H9 (cell line): ENCODE measurements at regions not wholly inside any gene's neighbourhood (a gene's known extent, or its start where the extent isn't known, plus 50 kb on each side); places are given as distances from the start of the nearest gene placed in this dataset.

ENCODE experiments used
- DNase-seq: peaks from one replicate; pipeline ENCODE4 v3.0.0-alpha.2; 2017
- H2AFZ ChIP-seq: one replicate; pipeline ENCODE4 v1.6.1; 2013; ENCODE audit warnings: mild to moderate bottlenecking, low read length, control low read depth, moderate library complexity
- H2AK5ac ChIP-seq: 2 replicates; pipeline ENCODE4 v1.6.1; 2013; ENCODE audit warnings: low read length, control low read depth, mixed read lengths; ENCODE audit not compliant: insufficient read length
- H2BK120ac ChIP-seq: one replicate; pipeline ENCODE4 v1.6.1; 2013; ENCODE audit warnings: low read depth, mild to moderate bottlenecking, low read length, control low read depth, inconsistent platforms; ENCODE audit not compliant: poor library complexity, severe bottlenecking
- H2BK12ac ChIP-seq: 2 replicates; pipeline ENCODE4 v1.6.1; 2013; ENCODE audit warnings: low read length, control low read depth, mixed read lengths, low read depth; ENCODE audit not compliant: insufficient read length
- H2BK15ac ChIP-seq: 2 replicates; pipeline ENCODE4 v1.6.1; 2013; ENCODE audit warnings: low read depth, low read length, control low read depth
- H2BK20ac ChIP-seq: one replicate; pipeline ENCODE4 v1.6.1; 2013; ENCODE audit warnings: low read depth, mild to moderate bottlenecking, low read length, control low read depth, inconsistent platforms; ENCODE audit not compliant: poor library complexity, severe bottlenecking
- H2BK5ac ChIP-seq: 2 replicates; pipeline ENCODE4 v1.6.1; 2013; ENCODE audit warnings: low read length, control low read depth, mixed read lengths; ENCODE audit not compliant: insufficient read length
- H3K14ac ChIP-seq: 2 replicates; pipeline ENCODE4 v1.6.1; 2013; ENCODE audit warnings: low read length, control low read depth; ENCODE audit not compliant: insufficient read depth
- H3K18ac ChIP-seq: 2 replicates; pipeline ENCODE4 v1.6.1; 2013; ENCODE audit warnings: low read depth, mild to moderate bottlenecking, mixed read lengths, low read length, control low read depth; ENCODE audit not compliant: insufficient read length
- H3K23ac ChIP-seq: 2 replicates; pipeline ENCODE4 v1.6.1; 2013; ENCODE audit warnings: low read length, control low read depth, mixed read lengths, low read depth; ENCODE audit not compliant: insufficient read length
- H3K23me2 ChIP-seq: 2 replicates; pipeline ENCODE4 v1.6.1; 2013; ENCODE audit warnings: low read depth, mild to moderate bottlenecking, mixed read lengths, low read length, control low read depth; ENCODE audit not compliant: insufficient read length, poor library complexity, severe bottlenecking
- H3K27ac ChIP-seq: 2 replicates; pipeline ENCODE4 v1.5.1; 2013; ENCODE audit warnings: low read length, control low read depth, mixed read lengths, low read depth; ENCODE audit not compliant: insufficient read length
- H3K27me3 ChIP-seq: 2 replicates; pipeline ENCODE4 v1.6.1; 2013; ENCODE audit warnings: low read length, control low read depth, inconsistent platforms; ENCODE audit not compliant: insufficient read depth
- H3K4ac ChIP-seq: 2 replicates; pipeline ENCODE4 v1.6.1; 2013; ENCODE audit warnings: low read depth, mild to moderate bottlenecking, control low read depth, inconsistent platforms, low read length, moderate library complexity
- H3K4me1 ChIP-seq: 2 replicates; pipeline ENCODE4 v1.6.1; 2013; ENCODE audit warnings: low read length, control low read depth, inconsistent platforms; ENCODE audit not compliant: insufficient read depth
- H3K4me2 ChIP-seq: 2 replicates; pipeline ENCODE4 v1.6.1; 2013; ENCODE audit warnings: low read length, control low read depth, mixed read lengths; ENCODE audit not compliant: insufficient read length, insufficient read depth
- H3K56ac ChIP-seq: 2 replicates; pipeline ENCODE4 v1.6.1; 2013; ENCODE audit warnings: low read depth, mild to moderate bottlenecking, mixed read lengths, low read length, control low read depth; ENCODE audit not compliant: insufficient read length
- H3K79me1 ChIP-seq: 2 replicates; pipeline ENCODE4 v1.6.1; 2013; ENCODE audit warnings: low read depth, mild to moderate bottlenecking, moderate library complexity, low read length, control low read depth, inconsistent platforms; ENCODE audit not compliant: insufficient read depth, poor library complexity, severe bottlenecking
- H3K79me2 ChIP-seq: 2 replicates; pipeline ENCODE4 v1.6.1; 2013; ENCODE audit warnings: low read length, control low read depth, inconsistent platforms; ENCODE audit not compliant: insufficient read depth
- H3K9ac ChIP-seq: 2 replicates; pipeline ENCODE4 v1.6.1; 2013; ENCODE audit warnings: low read length, control low read depth, mixed read lengths; ENCODE audit not compliant: insufficient read length; ENCODE audit errors: extremely low read depth
- H3K9me3 ChIP-seq: one replicate; pipeline ENCODE4 v1.6.1; 2013; ENCODE audit warnings: low read depth, low read length, inconsistent platforms; ENCODE audit not compliant: control insufficient read depth
- H3T11ph ChIP-seq: one replicate; pipeline ENCODE4 v1.6.1; 2013; ENCODE audit warnings: mild to moderate bottlenecking, low read length, control low read depth, inconsistent platforms
- H4K20me1 ChIP-seq: one replicate; pipeline ENCODE4 v1.6.1; 2013; ENCODE audit not compliant: control insufficient read depth, insufficient read length, insufficient read depth
- H4K5ac ChIP-seq: 2 replicates; pipeline ENCODE4 v1.6.1; 2013; ENCODE audit warnings: low read depth, mild to moderate bottlenecking, mixed read lengths, low read length, control low read depth; ENCODE audit not compliant: insufficient read length
- H4K8ac ChIP-seq: replicated peaks from 2 replicates; pipeline ENCODE4 v1.6.1; 2013; ENCODE audit warnings: low read length, control low read depth, mixed read lengths, low read depth; ENCODE audit not compliant: insufficient read length
- H4K91ac ChIP-seq: 2 replicates; pipeline ENCODE4 v1.6.1; 2013; ENCODE audit warnings: low read depth, mild to moderate bottlenecking, moderate library complexity, mixed read lengths, low read length, control low read depth; ENCODE audit not compliant: insufficient read length
- H3K27ac Mint-ChIP-seq, 3 experiments: 2 replicates in 2 of 3; 3 replicates in 1 of 3; pipeline ENCODE4 v1.8.0; 2020 to 2021; ENCODE audit warnings: mixed read lengths in 3 of 3, mild to moderate bottlenecking in 1 of 3, moderate library complexity in 1 of 3
- H3K27me3 Mint-ChIP-seq: 2 replicates; pipeline ENCODE4 v1.8.0; 2021; ENCODE audit warnings: low read depth, mild to moderate bottlenecking, moderate library complexity, mixed read lengths
- H3K36me3 Mint-ChIP-seq, 3 experiments: 2 replicates in 2 of 3; 3 replicates in 1 of 3; pipeline ENCODE4 v1.8.0; 2020 to 2021; ENCODE audit warnings: low read depth in 3 of 3, mixed read lengths in 3 of 3; ENCODE audit not compliant: insufficient read depth in 1 of 3
- H3K4me1 Mint-ChIP-seq, 2 experiments: 2 replicates each; pipeline ENCODE4 v1.8.0; 2020; ENCODE audit warnings: mixed read lengths in 2 of 2
- H3K4me3 Mint-ChIP-seq, 2 experiments: 2 replicates in 1 of 2; 3 replicates in 1 of 2; pipeline ENCODE4 v1.8.0; 2020 to 2021; ENCODE audit warnings: mild to moderate bottlenecking in 2 of 2, mixed read lengths in 2 of 2, moderate library complexity in 1 of 2
- H3K9me3 Mint-ChIP-seq, 2 experiments: 2 replicates in 1 of 2; 3 replicates in 1 of 2; pipeline ENCODE4 v1.8.0; 2020; ENCODE audit warnings: mild to moderate bottlenecking in 2 of 2, mixed read lengths in 2 of 2, moderate library complexity in 1 of 2
- CTCF ChIP-seq: fragments of 200-600 bp; sonication (generic); conservative IDR thresholded peaks from 3 replicates; pipeline ENCODE4 v1.8.0; 2021; ENCODE audit warnings: antibody characterized with exemption, mild to moderate bottlenecking
- WGBS: extraction: QIAGEN DNeasy Blood & Tissue Kit; methylation state at CpG from one replicate; pipeline ENCODE4 v1.1.7; 2013; ENCODE audit warnings: missing lambda C conversion rate, low lambda C conversion rate, mixed read lengths; ENCODE audit not compliant: insufficient read length; ENCODE audit errors: extremely low coverage; 5-methylcytosine and 5-hydroxymethylcytosine counted together

DNA sequence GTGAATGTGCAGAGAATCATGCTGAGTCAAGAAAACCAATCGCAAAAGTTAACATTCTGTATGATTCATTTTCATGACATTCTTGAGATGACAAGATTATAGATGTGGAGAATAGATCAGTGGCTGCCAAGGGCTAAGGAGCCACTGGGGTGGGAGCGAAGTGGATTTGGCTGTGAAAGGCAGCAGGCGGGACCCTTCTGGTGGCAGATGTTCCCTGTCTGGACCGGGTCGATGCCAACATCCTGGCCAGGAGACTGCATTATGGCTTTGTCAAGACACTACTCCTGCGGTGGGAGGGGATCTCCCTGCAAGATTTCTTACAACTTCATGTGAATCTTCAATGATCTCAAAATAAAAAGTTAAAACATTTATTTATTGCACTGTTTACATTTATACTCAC lies 427.9 kb downstream of the GALR1 start:
- H3K27me3 Mint-ChIP-seq, result no peaks in the 10 kb centered on the region; the same call in 1 of the 2 replicates
- no peak overlapping the region for H3K27ac Mint-ChIP-seq
- Histone ChIP-seq H3K27ac (no peak overlapping the region), H2BK5ac (no peak overlapping the region), H2BK12ac (no peak overlapping the region), H3K56ac (no peak overlapping the region), H4K20me1 (no peaks in the 10 kb centered on the region), H3K27me3 (no peaks in the 10 kb centered on the region), H3K14ac (no peak overlapping the region), H3K4me2 (no peak overlapping the region), H3K79me1 (no peaks in the 10 kb centered on the region), H3K4ac (no peak overlapping the region), H3K4me1 (peaks cover 3% of the 10 kb centered on the region; the same call in 1 of the 2 replicates), H2BK120ac (no peak overlapping the region), H4K5ac (no peak overlapping the region), H3K9me3 (no peaks in the 10 kb centered on the region), H2AFZ (no peak overlapping the region), H3K9ac (no peak overlapping the region), H4K91ac (no peak overlapping the region), H2BK15ac (no peak overlapping the region), H4K8ac (no peak overlapping the region), H2AK5ac (no peak overlapping the region), H3K23ac (no peak overlapping the region), H3K79me2 (no peaks in the 10 kb centered on the region), H3T11ph (no peak overlapping the region), H3K18ac (no peak overlapping the region), H2BK20ac (no peak overlapping the region), H3K23me2 (no peaks in the 10 kb centered on the region)
- peaks cover 10% of the 10 kb centered on the region in 2 experiments for H3K4me1 Mint-ChIP-seq
- no peak for DNase-seq
- TF ChIP-seq CTCF, result no peak
- H3K9me3 Mint-ChIP-seq, result no peaks in the 10 kb centered on the region
- no peaks in the 10 kb centered on the region for H3K36me3 Mint-ChIP-seq
- no CpG with 5 or more reads among the region's 6 CpGs for WGBS
- H3K4me3 Mint-ChIP-seq, result no peak overlapping the region
